K562 (cell line): ENCODE measurements at regions not wholly inside any gene's neighbourhood (a gene's known extent, or its start where the extent isn't known, plus 50 kb on each side); places are given as distances from the start of the nearest gene placed in this dataset.

Source experiments
- ARHGAP35 ChIP-seq: fragments of 450-650 bp; IDR thresholded peaks from 2 replicates; pipeline ENCODE4 v1.6.1; 2018; ENCODE audit not compliant: partially characterized antibody
- BRF2 ChIP-seq: IDR thresholded peaks from 3 replicates; pipeline ENCODE4 v1.6.1; 2011; ENCODE audit warnings: borderline replicate concordance, mild to moderate bottlenecking; ENCODE audit not compliant: insufficient read length, insufficient read depth
- CTBP1 ChIP-seq: fragments of 450-650 bp; IDR thresholded peaks from 2 replicates; pipeline ENCODE4 v1.6.1; 2016; ENCODE audit warnings: borderline replicate concordance
- CTCF ChIP-seq, 3 experiments: IDR thresholded peaks in 2 of 3; conservative IDR thresholded peaks in 1 of 3; 2 replicates each; pipeline ENCODE4 v1.5.1; 2011 to 2012; ENCODE audit warnings: low read length in 3 of 3, mild to moderate bottlenecking in 3 of 3, control low read depth in 2 of 3, improper control_type of control experiment in 1 of 3, inconsistent platforms in 1 of 3, low read depth in 1 of 3, mixed read lengths in 1 of 3, moderate library complexity in 1 of 3; ENCODE audit not compliant: insufficient read depth in 2 of 3
- MTA1 ChIP-seq: fragments of 450-650 bp; IDR thresholded peaks from 2 replicates; pipeline ENCODE4 v1.6.1; 2017; ENCODE audit warnings: borderline replicate concordance
- POLR2A ChIP-seq: fragments of 450-650 bp; conservative IDR thresholded peaks from 2 replicates; pipeline ENCODE4 v1.6.1; 2016
- ZFP36 ChIP-seq: fragments of 150-350 bp; IDR thresholded peaks from 2 replicates; pipeline ENCODE4 v1.6.1; 2018; ENCODE audit warnings: low read length, low read depth; ENCODE audit not compliant: partially characterized antibody
- ZNF212 ChIP-seq: fragments of 450-650 bp; formaldehyde crosslinking; IDR thresholded peaks from 2 replicates; pipeline ENCODE4 v1.4.0; 2020; ENCODE audit warnings: mild to moderate bottlenecking

GRCh38 chr7:79615871-79616640 is 162.6 kb upstream of the MAGI2 start:
- no peak for TF ChIP-seq ZFP36
- no peak for TF ChIP-seq CTCF (IDR thresholded peaks at IDR 0.05 in 2 of 3, conservative IDR thresholded peaks at IDR 0.05 in 1 of 3; ENCODE audit: insufficient read depth in 2 of 3, low read depth in 1 of 3, low read length in 3 of 3)
- TF ChIP-seq BRF2, result no peak
- no peak for TF ChIP-seq POLR2A
- TF ChIP-seq ARHGAP35, result no peak
- TF ChIP-seq CTBP1, result no peak
- TF ChIP-seq ZNF212, result no peak
- TF ChIP-seq MTA1, result no peak
